ENCODE measurements at regions not wholly inside any gene's neighbourhood (a gene's known extent, or its start where the extent isn't known, plus 50 kb on each side); places are given as distances from the start of the nearest gene placed in this dataset.

- CTCF ChIA-PET = interaction anchor here (1.8 to 2.3 kb wide), 2 partner anchors 24 to 1154 kb away, joined by 5 to 6 read pairs; no protein-coding TSS in a partner anchor
- peaks cover 2 to 3% of the 10 kb centered on the region in 2 experiments for H3K27me3 ChIP-seq (ENCODE audit: control insufficient read depth in 2 of 2, insufficient read depth in 2 of 2, low read length in 2 of 2)
- H3K9me3 ChIP-seq (replicated peaks; ENCODE audit: control insufficient read depth, insufficient read depth, low read length) = no peaks in the 10 kb centered on the region
- no peaks in the 10 kb centered on the region for H3K36me3 ChIP-seq (ENCODE audit: control insufficient read depth in 2 of 2, extremely low read depth in 1 of 2, insufficient read depth in 2 of 2, low read length in 2 of 2)
- no peaks in the 10 kb centered on the region for H4K20me1 ChIP-seq (replicated peaks; ENCODE audit: control insufficient read depth, extremely low read depth, insufficient read depth, low read length)
- H3K4me1 ChIP-seq (ENCODE audit: control insufficient read depth, extremely low read depth, insufficient read depth, low read length) = no peaks in the 10 kb centered on the region
- POLR2A ChIA-PET = no interaction called here
- dilution Hi-C loops (cut with MboI; ENCODE audit: extremely low pct_ligation_motif_present, low sequenced_read_pairs) (no loop called here), intact Hi-C loops (cut with micrococcal nuclease) (no loop called here)
- FAIRE-seq (no peak), DNase-seq (ENCODE audit: low read depth, low spot score) (no peak)
- H3K4me3 ChIP-seq (replicated peaks in 1 of 3; ENCODE audit: insufficient read depth in 1 of 3, low read depth in 1 of 3, low read length in 3 of 3) = no peak overlapping the region
- no peaks in the 10 kb centered on the region for H3K79me2 ChIP-seq (ENCODE audit: control insufficient read depth, insufficient read depth, low read length)
- H3K9ac ChIP-seq (replicated peaks; ENCODE audit: extremely low read depth, insufficient read depth, low read length) = no peak overlapping the region
- TF ChIP-seq CTCF (IDR thresholded peaks at IDR 0.05; ENCODE audit: extremely low read depth in 1 of 2, insufficient read depth in 1 of 2, low read depth in 1 of 2, low read length in 2 of 2) = no peak
- no peak for TF ChIP-seq MAX (IDR thresholded peaks at IDR 0.05; ENCODE audit: insufficient read depth, insufficient read length)
- no peak for TF ChIP-seq JUN (IDR thresholded peaks at IDR 0.05; ENCODE audit: borderline replicate concordance, insufficient read depth, insufficient read length, low read depth)
- no peak for TF ChIP-seq FOS (IDR thresholded peaks at IDR 0.05; ENCODE audit: borderline replicate concordance, insufficient read depth, low read length)
- no peak for TF ChIP-seq POLR2A (IDR thresholded peaks at IDR 0.05; ENCODE audit: low read depth, low read length)
- no peak for TF ChIP-seq GATA2 (IDR thresholded peaks at IDR 0.05; ENCODE audit: insufficient read depth, insufficient read length, low read depth, low read length)
- no peak for TF ChIP-seq MYC (IDR thresholded peaks at IDR 0.05; ENCODE audit: low read depth, low read length)
- no peak overlapping the region for H3K4me2 ChIP-seq (ENCODE audit: insufficient read depth, low read length)
- BruUV-seq (replicated peaks) = no TSS peak
- H3K27ac ChIP-seq (ENCODE audit: insufficient read depth, low read depth, low read length) = no peak overlapping the region
- no peaks in the 10 kb centered on the region for H3K9me1 ChIP-seq (replicated peaks; ENCODE audit: control insufficient read depth, extremely low read depth, insufficient read depth, low read length)
- no peak overlapping the region for H2AFZ ChIP-seq (ENCODE audit: low read depth, low read length)
Observed at GRCh38 chr3:70527026-70527425, 214.6 kb upstream of the MDFIC2 start.

Data from endothelial cell of umbilical vein (primary cell).